A549 (cell line): ENCODE measurements at regions not wholly inside any gene's neighbourhood (a gene's known extent, or its start where the extent isn't known, plus 50 kb on each side); places are given as distances from the start of the nearest gene placed in this dataset.

Experiments
- CEBPB ChIP-seq, 2 experiments: fragments of >200 bp in 1 of 2; sonication (Bioruptor Twin) in 1 of 2; formaldehyde crosslinking in 1 of 2; IDR thresholded peaks; 2 replicates each; pipeline ENCODE4 v1.6.1; 2012 to 2016
- CTCF ChIP-seq: fragments of >200 bp; sonication (Bioruptor Twin); formaldehyde crosslinking; IDR thresholded peaks from 3 replicates; pipeline ENCODE4 v1.5.1; 2016
- ELK1 ChIP-seq: fragments of 150-350 bp; IDR thresholded peaks from 2 replicates; pipeline ENCODE4 v1.6.1; 2014; ENCODE audit warnings: low read depth, mild to moderate bottlenecking, low read length
- EP300 ChIP-seq, 2 experiments: fragments of >200 bp; sonication (Bioruptor Twin); formaldehyde crosslinking; IDR thresholded peaks; 2 replicates in 1 of 2; 3 replicates in 1 of 2; pipeline ENCODE4 v1.6.1; 2016 to 2017
- FOSL2 ChIP-seq, 2 experiments: fragments of 450-650 bp in 1 of 2; fragments of >200 bp in 1 of 2; sonication (Bioruptor Twin) in 1 of 2; formaldehyde crosslinking; IDR thresholded peaks; 2 replicates each; pipeline versions ENCODE4 v1.5.0 to v1.6.1; 2016 to 2020; ENCODE audit warnings: mild to moderate bottlenecking in 1 of 2, moderate library complexity in 1 of 2
- KDM5A ChIP-seq: fragments of 200-600 bp; sonication (generic); IDR thresholded peaks from 2 replicates; pipeline ENCODE4 v1.6.1; 2016; ENCODE audit warnings: antibody characterized with exemption, mild to moderate bottlenecking
- MAX ChIP-seq: IDR thresholded peaks from 2 replicates; pipeline ENCODE4 v1.6.1; 2012
- MYC ChIP-seq: IDR thresholded peaks from 2 replicates; pipeline ENCODE4 v1.6.1; 2012; ENCODE audit warnings: mild to moderate bottlenecking, inconsistent platforms, low read length, improper control_type of control experiment, borderline replicate concordance
- RAD21 ChIP-seq, 2 experiments: fragments of >200 bp in 1 of 2; sonication (Bioruptor Twin) in 1 of 2; formaldehyde crosslinking in 1 of 2; IDR thresholded peaks in 1 of 2; conservative IDR thresholded peaks in 1 of 2; 2 replicates in 1 of 2; 3 replicates in 1 of 2; pipeline ENCODE4 v1.6.1; 2012 to 2018; ENCODE audit warnings: inconsistent platforms in 1 of 2
- TP53 ChIP-seq: fragments of 250-450 bp; sonication (Bioruptor Pico); IDR thresholded peaks from 2 replicates; pipeline ENCODE4 v1.5.0; 2021; ENCODE audit warnings: mild to moderate bottlenecking, moderate library complexity

GRCh38 chr5:1647580-1647979 is 123.8 kb upstream of the LPCAT1 start:
- TF ChIP-seq FOSL2 (IDR thresholded peaks at IDR 0.05) (no peak), FOSL2 (CRISPR knock-in tag; IDR thresholded peaks at IDR 0.05) (no peak), CTCF (no peak), MYC (no peak), CEBPB (IDR thresholded peaks at IDR 0.05) (no peak), ELK1 (no peak), TP53 (CRISPR knock-in tag) (no peak), KDM5A (no peak), RAD21 (conservative IDR thresholded peaks at IDR 0.05 in 1 of 2, IDR thresholded peaks at IDR 0.05 in 1 of 2) (no peak), EP300 (IDR thresholded peaks at IDR 0.05) (no peak), MAX (no peak)
